ENCODE measurements at regions not wholly inside any gene's neighbourhood (a gene's known extent, or its start where the extent isn't known, plus 50 kb on each side); places are given as distances from the start of the nearest gene placed in this dataset.

- Histone ChIP-seq H3K9ac (ENCODE audit: low read depth in 1 of 2, low read length in 2 of 2) (no peak overlapping the region), H3K9me3 (ENCODE audit: control insufficient read depth in 4 of 4, low read length in 3 of 4) (no peaks in the 10 kb centered on the region), H3K36me3 (ENCODE audit: control insufficient read depth in 4 of 4, insufficient read depth in 3 of 4, low read depth in 1 of 4, low read length in 3 of 4) (no peaks in the 10 kb centered on the region), H3K27ac (ENCODE audit: low read depth in 1 of 2, low read length in 2 of 2) (no peak overlapping the region), H3K27me3 (ENCODE audit: control insufficient read depth in 4 of 4, insufficient read depth in 4 of 4, low read length in 3 of 4) (no peaks in the 10 kb centered on the region), H3K4me1 (ENCODE audit: control insufficient read depth in 4 of 4, insufficient read depth in 4 of 4, low read length in 3 of 4) (no peaks in the 10 kb centered on the region), H3K4me3 (ENCODE audit: low read depth in 1 of 3, low read length in 3 of 3) (no peak overlapping the region)
- no peak for TF ChIP-seq REST (IDR thresholded peaks at IDR 0.05)
- TF ChIP-seq YY1 (IDR thresholded peaks at IDR 0.05): no peak
- TF ChIP-seq MAX (IDR thresholded peaks at IDR 0.05): no peak
- no peak for TF ChIP-seq SP1 (IDR thresholded peaks at IDR 0.05)
- TF ChIP-seq TAF1 (conservative IDR thresholded peaks at IDR 0.05): no peak
- TF ChIP-seq NR2F2 (IDR thresholded peaks at IDR 0.05): no peak
- TF ChIP-seq RXRA (IDR thresholded peaks at IDR 0.05): no peak
- TF ChIP-seq RAD21 (IDR thresholded peaks at IDR 0.05): no peak
- TF ChIP-seq ATF3 (IDR thresholded peaks at IDR 0.05): no peak
- WGBS: 96% methylated on average over 1 of the region's 1 CpG
- DNase-seq (ENCODE audit: low spot score): no peak
These were observed 390.2 kb upstream of the C1orf87 start for GRCh38 chr1:60463786-60464185.

- H3K9ac ChIP-seq (ENCODE audit: low read depth in 1 of 2, low read length in 2 of 2): no peak overlapping the region
- DNase-seq (ENCODE audit: low spot score): no peak
- no peaks in the 10 kb centered on the region for H3K9me3 ChIP-seq (ENCODE audit: control insufficient read depth in 4 of 4, low read length in 3 of 4)
- H3K4me3 ChIP-seq (ENCODE audit: low read depth in 1 of 3, low read length in 3 of 3): no peak overlapping the region
- H3K36me3 ChIP-seq (ENCODE audit: control insufficient read depth in 4 of 4, insufficient read depth in 3 of 4, low read depth in 1 of 4, low read length in 3 of 4): no peaks in the 10 kb centered on the region
- no peak for TF ChIP-seq HNF4A (conservative IDR thresholded peaks at IDR 0.05)
- no peak for TF ChIP-seq FOXA1 (IDR thresholded peaks at IDR 0.05)
- TF ChIP-seq RXRA (IDR thresholded peaks at IDR 0.05): no peak
- TF ChIP-seq HNF4G (IDR thresholded peaks at IDR 0.05): no peak
- TF ChIP-seq EGR1 (IDR thresholded peaks at IDR 0.05; ENCODE audit: low read depth in 2 of 2): no peak
- no peak for TF ChIP-seq REST (IDR thresholded peaks at IDR 0.05)
- TF ChIP-seq MAX (IDR thresholded peaks at IDR 0.05): no peak
- no peak for TF ChIP-seq RAD21 (IDR thresholded peaks at IDR 0.05)
- no peaks in the 10 kb centered on the region for H3K4me1 ChIP-seq (ENCODE audit: control insufficient read depth in 4 of 4, insufficient read depth in 4 of 4, low read length in 3 of 4)
- H3K27me3 ChIP-seq (ENCODE audit: control insufficient read depth in 4 of 4, insufficient read depth in 4 of 4, low read length in 3 of 4): no peaks in the 10 kb centered on the region
- WGBS: 75% methylated on average over 2 of the region's 2 CpGs
- no peak overlapping the region for H3K27ac ChIP-seq (ENCODE audit: low read depth in 1 of 2, low read length in 2 of 2)
These were observed 389.6 kb upstream of the C1orf87 start for GRCh38 chr1:60463146-60463545.
